ENCODE measurements at regions not wholly inside any gene's neighbourhood (a gene's known extent, or its start where the extent isn't known, plus 50 kb on each side); places are given as distances from the start of the nearest gene placed in this dataset.

DNA sequence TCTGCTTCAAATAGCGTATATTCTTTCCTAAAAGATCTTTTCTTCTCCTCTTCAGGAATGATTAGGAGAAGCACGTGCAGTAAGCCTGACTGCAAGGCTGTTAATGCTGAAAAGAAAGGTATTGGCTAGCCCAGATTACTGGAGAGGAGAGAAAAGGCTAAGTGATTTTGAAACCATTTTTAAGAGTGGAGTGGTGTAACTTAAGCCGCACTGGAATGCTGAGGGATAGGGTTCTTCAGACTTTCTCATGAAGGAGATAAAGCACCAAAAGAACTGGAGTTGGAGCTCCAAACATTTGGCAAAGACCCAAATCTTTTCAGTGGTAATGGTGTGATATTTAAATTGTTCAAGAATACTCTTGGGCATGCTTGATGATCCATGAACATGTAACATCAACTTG lies 388.3 kb downstream of the COG6 start:
- no peak for TF ChIP-seq POLR2A (IDR thresholded peaks at IDR 0.05)
- TF ChIP-seq, protein P1, sequence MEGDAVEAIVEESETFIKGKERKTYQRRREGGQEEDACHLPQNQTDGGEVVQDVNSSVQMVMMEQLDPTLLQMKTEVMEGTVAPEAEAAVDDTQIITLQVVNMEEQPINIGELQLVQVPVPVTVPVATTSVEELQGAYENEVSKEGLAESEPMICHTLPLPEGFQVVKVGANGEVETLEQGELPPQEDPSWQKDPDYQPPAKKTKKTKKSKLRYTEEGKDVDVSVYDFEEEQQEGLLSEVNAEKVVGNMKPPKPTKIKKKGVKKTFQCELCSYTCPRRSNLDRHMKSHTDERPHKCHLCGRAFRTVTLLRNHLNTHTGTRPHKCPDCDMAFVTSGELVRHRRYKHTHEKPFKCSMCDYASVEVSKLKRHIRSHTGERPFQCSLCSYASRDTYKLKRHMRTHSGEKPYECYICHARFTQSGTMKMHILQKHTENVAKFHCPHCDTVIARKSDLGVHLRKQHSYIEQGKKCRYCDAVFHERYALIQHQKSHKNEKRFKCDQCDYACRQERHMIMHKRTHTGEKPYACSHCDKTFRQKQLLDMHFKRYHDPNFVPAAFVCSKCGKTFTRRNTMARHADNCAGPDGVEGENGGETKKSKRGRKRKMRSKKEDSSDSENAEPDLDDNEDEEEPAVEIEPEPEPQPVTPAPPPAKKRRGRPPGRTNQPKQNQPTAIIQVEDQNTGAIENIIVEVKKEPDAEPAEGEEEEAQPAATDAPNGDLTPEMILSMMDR (IDR thresholded peaks at IDR 0.05) = no peak

All from right lobe of liver (tissue), 4 donors.